ENCODE measurements at regions not wholly inside any gene's neighbourhood (a gene's known extent, or its start where the extent isn't known, plus 50 kb on each side); places are given as distances from the start of the nearest gene placed in this dataset.

DNA sequence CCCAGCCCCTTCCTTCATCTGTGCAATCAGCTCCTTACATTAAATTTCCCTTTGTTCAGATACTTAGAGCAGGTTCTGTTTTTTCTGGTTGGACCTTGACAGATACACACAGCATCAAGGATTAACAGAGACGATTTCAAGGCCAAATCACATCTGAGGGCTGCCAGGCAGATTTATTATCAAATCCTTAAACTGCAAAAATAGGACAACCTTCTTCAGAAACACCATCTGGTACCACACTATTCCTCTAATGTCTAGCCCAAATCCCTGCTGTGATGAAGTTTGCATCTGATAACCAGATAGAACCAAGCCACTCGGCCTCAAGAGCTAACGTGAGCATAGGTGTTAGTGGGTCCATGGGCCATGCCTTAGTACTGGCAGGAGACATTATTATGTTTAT is 250.7 kb upstream of the PROK2 start:
- ATAC-seq (no peak), DNase-seq (ENCODE audit: low read depth, low spot score) (no peak)
- H3K27me3 ChIP-seq (ENCODE audit: control insufficient read depth, insufficient read depth, low read length), result no peaks in the 10 kb centered on the region
- intact Hi-C loops (cut with micrococcal nuclease; ENCODE audit: unreplicated experiment), result no loop called here
- ChIA-PET POLR2A (no interaction called here), CTCF (no interaction called here)
- no TSS peak for BruUV-seq (replicated peaks)
- no peaks in the 10 kb centered on the region for H3K36me3 ChIP-seq (ENCODE audit: control insufficient read depth, insufficient read depth, low read length)
- H3K4me3 ChIP-seq (ENCODE audit: low read depth in 2 of 2, low read length in 2 of 2), result no peak overlapping the region
- in situ Hi-C loops (cut with HindIII; ENCODE audit: low pct_unique_long_range_greater_than_20kb, low sequenced_read_pairs), result no loop called here
- no peak overlapping the region for H3K27ac ChIP-seq (ENCODE audit: low read length)
- TF ChIP-seq, protein P1, sequence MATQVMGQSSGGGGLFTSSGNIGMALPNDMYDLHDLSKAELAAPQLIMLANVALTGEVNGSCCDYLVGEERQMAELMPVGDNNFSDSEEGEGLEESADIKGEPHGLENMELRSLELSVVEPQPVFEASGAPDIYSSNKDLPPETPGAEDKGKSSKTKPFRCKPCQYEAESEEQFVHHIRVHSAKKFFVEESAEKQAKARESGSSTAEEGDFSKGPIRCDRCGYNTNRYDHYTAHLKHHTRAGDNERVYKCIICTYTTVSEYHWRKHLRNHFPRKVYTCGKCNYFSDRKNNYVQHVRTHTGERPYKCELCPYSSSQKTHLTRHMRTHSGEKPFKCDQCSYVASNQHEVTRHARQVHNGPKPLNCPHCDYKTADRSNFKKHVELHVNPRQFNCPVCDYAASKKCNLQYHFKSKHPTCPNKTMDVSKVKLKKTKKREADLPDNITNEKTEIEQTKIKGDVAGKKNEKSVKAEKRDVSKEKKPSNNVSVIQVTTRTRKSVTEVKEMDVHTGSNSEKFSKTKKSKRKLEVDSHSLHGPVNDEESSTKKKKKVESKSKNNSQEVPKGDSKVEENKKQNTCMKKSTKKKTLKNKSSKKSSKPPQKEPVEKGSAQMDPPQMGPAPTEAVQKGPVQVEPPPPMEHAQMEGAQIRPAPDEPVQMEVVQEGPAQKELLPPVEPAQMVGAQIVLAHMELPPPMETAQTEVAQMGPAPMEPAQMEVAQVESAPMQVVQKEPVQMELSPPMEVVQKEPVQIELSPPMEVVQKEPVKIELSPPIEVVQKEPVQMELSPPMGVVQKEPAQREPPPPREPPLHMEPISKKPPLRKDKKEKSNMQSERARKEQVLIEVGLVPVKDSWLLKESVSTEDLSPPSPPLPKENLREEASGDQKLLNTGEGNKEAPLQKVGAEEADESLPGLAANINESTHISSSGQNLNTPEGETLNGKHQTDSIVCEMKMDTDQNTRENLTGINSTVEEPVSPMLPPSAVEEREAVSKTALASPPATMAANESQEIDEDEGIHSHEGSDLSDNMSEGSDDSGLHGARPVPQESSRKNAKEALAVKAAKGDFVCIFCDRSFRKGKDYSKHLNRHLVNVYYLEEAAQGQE (IDR thresholded peaks at IDR 0.05; ENCODE audit: insufficient read depth in 1 of 2, low read depth in 2 of 2, low read length in 1 of 2), result no peak
- TF ChIP-seq, protein P2, sequence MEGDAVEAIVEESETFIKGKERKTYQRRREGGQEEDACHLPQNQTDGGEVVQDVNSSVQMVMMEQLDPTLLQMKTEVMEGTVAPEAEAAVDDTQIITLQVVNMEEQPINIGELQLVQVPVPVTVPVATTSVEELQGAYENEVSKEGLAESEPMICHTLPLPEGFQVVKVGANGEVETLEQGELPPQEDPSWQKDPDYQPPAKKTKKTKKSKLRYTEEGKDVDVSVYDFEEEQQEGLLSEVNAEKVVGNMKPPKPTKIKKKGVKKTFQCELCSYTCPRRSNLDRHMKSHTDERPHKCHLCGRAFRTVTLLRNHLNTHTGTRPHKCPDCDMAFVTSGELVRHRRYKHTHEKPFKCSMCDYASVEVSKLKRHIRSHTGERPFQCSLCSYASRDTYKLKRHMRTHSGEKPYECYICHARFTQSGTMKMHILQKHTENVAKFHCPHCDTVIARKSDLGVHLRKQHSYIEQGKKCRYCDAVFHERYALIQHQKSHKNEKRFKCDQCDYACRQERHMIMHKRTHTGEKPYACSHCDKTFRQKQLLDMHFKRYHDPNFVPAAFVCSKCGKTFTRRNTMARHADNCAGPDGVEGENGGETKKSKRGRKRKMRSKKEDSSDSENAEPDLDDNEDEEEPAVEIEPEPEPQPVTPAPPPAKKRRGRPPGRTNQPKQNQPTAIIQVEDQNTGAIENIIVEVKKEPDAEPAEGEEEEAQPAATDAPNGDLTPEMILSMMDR (IDR thresholded peaks at IDR 0.05), result no peak
- no peak for TF ChIP-seq POLR2AphosphoS5 (IDR thresholded peaks at IDR 0.05; ENCODE audit: low read depth, low read length)
- TF ChIP-seq TCF7L2 (IDR thresholded peaks at IDR 0.05; ENCODE audit: low read depth, low read length), result no peak
- TF ChIP-seq SIN3A (IDR thresholded peaks at IDR 0.05; ENCODE audit: borderline replicate concordance, insufficient read depth, low read depth, low read length), result no peak
- H3K4me1 ChIP-seq (ENCODE audit: control insufficient read depth, insufficient read depth, low read length), result no peaks in the 10 kb centered on the region
- no peaks in the 10 kb centered on the region for H3K9me3 ChIP-seq (ENCODE audit: control insufficient read depth, insufficient read depth, low read depth, low read length)

DNA sequence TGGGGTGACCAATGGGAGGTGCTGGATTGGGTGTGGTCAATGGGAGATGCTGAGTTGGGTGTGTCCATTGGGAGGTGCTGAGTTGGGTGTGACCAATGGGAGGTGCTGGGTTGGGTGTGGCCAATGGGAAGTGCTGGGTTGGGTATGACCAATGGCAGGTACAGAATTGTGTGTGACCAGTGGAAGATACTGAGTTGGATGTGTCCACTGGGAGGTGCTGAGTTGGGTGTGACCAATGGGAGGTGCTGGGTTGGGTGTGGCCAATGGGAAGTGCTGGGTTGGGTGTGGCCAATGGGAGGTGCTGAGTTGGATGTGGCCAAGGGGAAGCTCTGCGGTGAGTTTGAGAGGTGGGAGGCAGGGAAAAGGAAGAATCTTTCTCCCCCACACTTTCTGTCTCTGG is 250.0 kb upstream of the PROK2 start:
- in situ Hi-C loops (cut with HindIII; ENCODE audit: low pct_unique_long_range_greater_than_20kb, low sequenced_read_pairs), result no loop called here
- no peaks in the 10 kb centered on the region for H3K4me1 ChIP-seq (ENCODE audit: control insufficient read depth, insufficient read depth, low read length)
- no peaks in the 10 kb centered on the region for H3K9me3 ChIP-seq (ENCODE audit: control insufficient read depth, insufficient read depth, low read depth, low read length)
- no TSS peak for BruUV-seq (replicated peaks)
- intact Hi-C loops (cut with micrococcal nuclease; ENCODE audit: unreplicated experiment), result no loop called here
- no peak for DNase-seq (ENCODE audit: low read depth, low spot score)
- no peaks in the 10 kb centered on the region for H3K36me3 ChIP-seq (ENCODE audit: control insufficient read depth, insufficient read depth, low read length)
- TF ChIP-seq, protein P2 (IDR thresholded peaks at IDR 0.05), result no peak
- no peak for TF ChIP-seq TCF7L2 (IDR thresholded peaks at IDR 0.05; ENCODE audit: low read depth, low read length)
- no peak for TF ChIP-seq SIN3A (IDR thresholded peaks at IDR 0.05; ENCODE audit: borderline replicate concordance, insufficient read depth, low read depth, low read length)
- TF ChIP-seq, protein P1 (IDR thresholded peaks at IDR 0.05; ENCODE audit: insufficient read depth in 1 of 2, low read depth in 2 of 2, low read length in 1 of 2), result no peak
- no peak for TF ChIP-seq POLR2AphosphoS5 (IDR thresholded peaks at IDR 0.05; ENCODE audit: low read depth, low read length)
- POLR2A ChIA-PET, result no interaction called here
- H3K27me3 ChIP-seq (ENCODE audit: control insufficient read depth, insufficient read depth, low read length), result no peaks in the 10 kb centered on the region
- H3K27ac ChIP-seq (ENCODE audit: low read length), result no peak overlapping the region
- CTCF ChIA-PET, result no interaction called here
- ATAC-seq, result no peak
- H3K4me3 ChIP-seq (ENCODE audit: low read depth in 2 of 2, low read length in 2 of 2), result no peak overlapping the region
